Upper lobe of right lung (tissue), 1 donor: ENCODE measurements at regions not wholly inside any gene's neighbourhood (a gene's known extent, or its start where the extent isn't known, plus 50 kb on each side); places are given as distances from the start of the nearest gene placed in this dataset.

Experiments used
- ATAC-seq: fragments of 200-7000 bp; cut with Tn5 transposase; one replicate; pipeline ENCODE4 v1.9.1; 2020; ENCODE audit warnings: mild to moderate bottlenecking, moderate library complexity
- DNase-seq: peaks from one replicate; pipeline ENCODE4 v3.0.0-alpha.2; 2020
- H3K27ac ChIP-seq: fragments of 200-600 bp; one replicate; pipeline ENCODE4 v1.8.0; 2022
- H3K27me3 ChIP-seq: fragments of 200-600 bp; one replicate; pipeline ENCODE4 v1.8.0; 2022; ENCODE audit warnings: mild to moderate bottlenecking
- H3K36me3 ChIP-seq: fragments of 200-600 bp; one replicate; pipeline ENCODE4 v1.8.0; 2022
- H3K4me1 ChIP-seq: fragments of 200-600 bp; one replicate; pipeline ENCODE4 v1.8.0; 2022
- H3K4me3 ChIP-seq: fragments of 200-600 bp; one replicate; pipeline ENCODE4 v1.8.0; 2022; ENCODE audit warnings: mild to moderate bottlenecking
- H3K9me3 ChIP-seq: fragments of 200-600 bp; one replicate; pipeline ENCODE4 v1.8.0; 2022
- CTCF ChIP-seq: fragments of 200-600 bp; IDR thresholded peaks from one replicate; pipeline ENCODE4 v1.8.0; 2022; ENCODE audit warnings: antibody characterized with exemption
- intact Hi-C: fragments of 100-400 bp; cut with DNase I; formaldehyde crosslinking; loops from one replicate; pipeline ENCODE4 v1.11.0; 2022
- donor health status: DM: no; HTN: yes; CAD: no; lungs with severe emphysema.

- Histone ChIP-seq H3K36me3 (no peaks in the 10 kb centered on the region), H3K4me3 (no peak overlapping the region), H3K27me3 (no peaks in the 10 kb centered on the region), H3K4me1 (no peaks in the 10 kb centered on the region), H3K9me3 (no peaks in the 10 kb centered on the region), H3K27ac (no peak overlapping the region)
- ATAC-seq (no peak), DNase-seq (no peak)
- intact Hi-C loops: no loop called here
- no peak for TF ChIP-seq CTCF
These were observed 172.4 kb downstream of the LRATD1 start for GRCh38 chr2:14804902-14805301.

- DNase-seq (no peak), ATAC-seq (no peak)
- Histone ChIP-seq H3K27ac (no peak overlapping the region), H3K4me1 (no peaks in the 10 kb centered on the region), H3K27me3 (no peaks in the 10 kb centered on the region), H3K4me3 (no peak overlapping the region), H3K9me3 (no peaks in the 10 kb centered on the region), H3K36me3 (no peaks in the 10 kb centered on the region)
- intact Hi-C loops: no loop called here
- TF ChIP-seq CTCF: no peak
These were observed 174.1 kb downstream of the LRATD1 start for GRCh38 chr2:14806613-14807012.

GRCh38 chr2:14815201-14815600 lies 182.7 kb downstream of the LRATD1 start:
- no peak for TF ChIP-seq CTCF
- no peaks in the 10 kb centered on the region for H3K4me1 ChIP-seq
- DNase-seq: no peak
- H3K27me3 ChIP-seq: no peaks in the 10 kb centered on the region
- H3K36me3 ChIP-seq: no peaks in the 10 kb centered on the region
- H3K9me3 ChIP-seq: no peaks in the 10 kb centered on the region
- intact Hi-C loops: no loop called here
- no peak overlapping the region for H3K4me3 ChIP-seq
- H3K27ac ChIP-seq: no peak overlapping the region
- ATAC-seq: no peak

- intact Hi-C loops: no loop called here
- Histone ChIP-seq H3K4me3 (no peak overlapping the region), H3K36me3 (no peaks in the 10 kb centered on the region), H3K4me1 (no peaks in the 10 kb centered on the region), H3K27me3 (no peaks in the 10 kb centered on the region), H3K27ac (no peak overlapping the region), H3K9me3 (no peaks in the 10 kb centered on the region)
- TF ChIP-seq CTCF: no peak
- no peak for ATAC-seq
- no peak for DNase-seq
These were observed 183.8 kb downstream of the LRATD1 start for GRCh38 chr2:14816069-14817060.

GRCh38 chr2:14817848-14818247 lies 185.3 kb downstream of the LRATD1 start:
- Histone ChIP-seq H3K27ac (no peak overlapping the region), H3K4me1 (no peaks in the 10 kb centered on the region), H3K9me3 (no peaks in the 10 kb centered on the region), H3K27me3 (no peaks in the 10 kb centered on the region), H3K4me3 (no peak overlapping the region), H3K36me3 (no peaks in the 10 kb centered on the region)
- no peak for TF ChIP-seq CTCF
- ATAC-seq: no peak
- intact Hi-C loops: no loop called here
- no peak for DNase-seq
